ENCODE measurements at regions not wholly inside any gene's neighbourhood (a gene's known extent, or its start where the extent isn't known, plus 50 kb on each side); places are given as distances from the start of the nearest gene placed in this dataset.

DNA sequence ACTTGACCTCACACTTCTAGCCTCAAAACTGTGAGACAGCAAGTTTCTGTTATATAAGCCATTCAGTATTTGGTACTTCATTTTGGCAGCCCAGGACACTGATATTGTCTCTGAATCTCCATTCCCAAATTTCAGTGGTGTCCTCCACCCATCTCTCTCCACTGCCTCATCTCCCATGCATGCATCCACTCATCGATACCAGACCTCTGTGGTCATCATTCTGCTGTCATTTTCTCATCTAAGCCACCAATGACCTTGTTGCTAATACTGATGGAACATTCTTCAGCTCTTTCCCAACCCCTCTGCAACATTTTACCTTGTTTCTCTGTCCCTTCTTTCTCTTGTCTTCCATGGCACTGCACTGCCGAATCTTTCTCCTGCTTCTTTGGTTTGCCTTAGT lies 221.8 kb downstream of the SNX18 start:
- DNase-seq = no peak

DNA sequence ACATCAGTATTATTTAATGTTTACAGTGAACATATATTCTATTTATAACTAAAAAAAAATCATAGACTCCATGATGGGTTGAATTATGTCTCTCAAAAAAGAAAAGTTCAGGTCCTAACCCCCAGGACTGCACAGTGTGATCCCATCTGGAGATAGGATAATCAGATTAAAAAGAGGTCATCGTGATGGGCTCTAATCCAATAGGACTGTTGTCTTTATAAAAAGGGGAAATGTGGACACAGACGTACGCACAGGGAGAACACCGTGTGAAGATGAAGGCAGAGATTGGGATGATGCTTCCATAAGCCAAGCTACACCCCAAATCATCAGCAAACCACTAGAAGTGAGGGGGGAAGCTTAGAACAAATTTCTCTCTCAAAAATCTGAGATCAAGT lies 221.4 kb downstream of the SNX18 start:
- no peak for DNase-seq

DNA sequence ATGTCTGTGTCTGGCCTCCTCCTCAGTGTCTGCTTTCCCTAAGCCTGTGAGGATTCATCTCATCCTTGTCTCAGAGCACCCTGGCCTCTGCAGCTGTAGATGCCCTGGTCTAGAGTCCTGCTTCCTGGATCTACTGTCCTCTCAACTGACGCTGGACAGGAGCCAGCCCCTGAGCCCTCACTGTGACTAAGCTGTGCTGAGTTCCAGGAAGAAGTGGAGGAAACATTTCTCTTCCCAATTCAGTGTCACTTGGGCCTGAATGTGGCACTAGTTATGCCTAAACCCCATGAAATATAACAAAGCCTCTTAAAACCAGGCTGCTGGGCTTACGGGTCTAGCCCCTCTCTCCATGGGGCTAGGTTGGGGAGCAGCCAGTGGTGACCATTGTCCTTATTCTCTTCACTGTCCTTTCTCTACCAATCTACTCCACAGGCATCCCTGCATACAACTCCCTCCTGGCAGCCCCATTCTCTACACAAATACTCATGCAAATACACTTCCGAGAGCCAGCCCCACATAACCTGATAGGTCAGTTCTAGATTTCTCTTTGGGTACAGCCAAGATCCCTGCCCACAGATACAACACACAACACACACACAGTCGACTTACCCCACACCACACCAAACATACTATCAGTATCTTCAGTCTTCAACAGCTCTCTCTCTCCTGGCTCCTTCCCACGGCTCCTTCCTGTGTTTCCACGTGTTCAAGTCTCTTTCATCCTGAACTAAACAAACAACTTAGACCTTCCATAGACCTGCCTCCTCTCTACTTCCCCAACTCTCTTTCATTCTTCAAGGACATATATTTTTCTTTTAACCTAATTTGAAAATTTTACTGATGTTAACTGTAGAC lies 220.8 kb downstream of the SNX18 start:
- DNase-seq = no peak

DNA sequence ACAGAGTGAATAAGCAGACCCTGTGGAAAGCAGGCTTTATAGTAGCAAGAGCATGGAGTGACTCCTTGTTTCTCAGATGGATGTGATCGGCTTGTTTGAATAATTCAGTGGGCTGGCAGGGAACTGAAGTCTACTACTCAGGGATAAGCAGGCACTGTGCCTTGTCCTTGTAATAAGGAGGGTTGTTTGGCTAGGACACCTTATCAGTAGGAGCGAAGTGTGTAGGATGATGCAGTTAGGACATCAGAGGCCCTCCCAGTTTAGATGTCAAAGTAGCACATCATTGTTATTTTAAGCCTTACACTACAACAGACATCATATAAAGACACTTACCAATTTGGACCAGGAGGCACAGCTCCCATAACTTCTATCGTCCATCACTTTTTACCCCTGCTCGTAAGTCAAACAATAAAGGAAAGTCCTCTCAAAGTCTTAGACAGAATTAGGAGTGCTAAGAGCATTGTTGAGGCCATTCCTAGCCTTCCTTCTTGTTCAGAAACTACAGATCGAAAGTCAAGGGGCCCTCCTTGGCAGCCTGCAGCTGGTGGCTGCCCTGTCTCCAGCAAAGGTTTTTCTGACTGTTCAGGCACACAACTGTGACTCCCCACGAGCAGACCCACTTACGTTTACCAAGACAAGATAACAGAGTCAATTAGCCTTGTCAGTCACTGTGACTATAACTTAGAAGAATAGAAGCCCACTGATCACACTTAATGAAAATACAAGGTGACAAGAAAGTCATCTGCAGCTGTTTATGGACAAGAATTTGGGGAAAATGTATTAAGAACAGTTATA lies 218.6 kb downstream of the SNX18 start:
- no peak for DNase-seq

DNA sequence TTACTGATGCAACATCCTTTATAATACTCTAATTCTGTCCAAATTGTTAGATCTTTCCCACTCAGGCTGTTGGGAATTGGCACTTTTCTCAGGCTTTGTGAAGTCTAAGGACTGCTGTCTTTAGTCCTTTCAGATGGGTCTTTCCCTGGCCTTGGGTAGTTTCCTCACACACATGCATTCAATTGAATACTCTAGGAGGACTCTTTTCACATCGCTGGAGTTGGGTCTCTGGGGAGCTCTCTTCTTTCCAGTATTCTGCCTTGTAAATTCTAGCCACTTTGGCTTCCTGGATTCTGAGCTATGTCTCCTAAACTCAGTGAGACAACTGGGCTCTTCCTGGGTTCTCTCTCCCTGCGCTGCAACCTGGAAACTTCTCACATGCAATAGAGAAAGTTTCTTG lies 215.5 kb downstream of the SNX18 start:
- DNase-seq = no peak

DNA sequence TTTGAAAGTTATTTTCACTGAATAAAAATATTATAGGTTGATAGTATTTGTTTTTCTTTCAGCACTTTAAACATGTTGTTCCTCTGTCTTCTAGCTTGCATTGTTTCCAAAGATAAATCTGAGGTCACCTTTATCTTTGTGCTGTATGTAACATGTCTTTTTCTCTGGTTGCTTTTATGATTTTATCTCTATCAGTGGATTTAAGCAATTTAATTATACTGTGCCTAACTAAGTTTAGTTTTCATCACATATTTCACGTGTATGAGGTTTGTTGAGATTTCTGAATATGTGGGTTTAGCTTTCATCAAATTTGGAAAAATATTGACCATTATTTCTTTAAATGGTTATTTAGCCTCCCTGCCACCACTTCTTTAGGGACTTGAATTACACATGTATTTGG lies 214.5 kb downstream of the SNX18 start:
- DNase-seq = no peak

DNA sequence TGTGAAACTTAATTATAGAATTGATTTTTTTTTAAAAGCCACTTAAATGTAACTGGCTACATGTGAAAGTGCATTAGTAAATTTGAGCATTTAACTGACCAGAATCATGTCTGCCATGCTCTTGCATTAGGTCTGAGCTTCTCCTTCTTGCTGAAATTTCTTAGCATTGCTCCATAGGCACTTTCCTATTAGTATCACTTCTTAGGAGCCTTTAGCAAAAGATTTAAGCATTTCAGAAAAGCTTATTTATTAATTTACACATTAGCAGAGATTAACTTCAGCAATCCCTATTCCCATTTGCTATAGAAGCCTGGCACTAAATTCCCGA lies 211.0 kb downstream of the SNX18 start:
- no peak for DNase-seq

DNA sequence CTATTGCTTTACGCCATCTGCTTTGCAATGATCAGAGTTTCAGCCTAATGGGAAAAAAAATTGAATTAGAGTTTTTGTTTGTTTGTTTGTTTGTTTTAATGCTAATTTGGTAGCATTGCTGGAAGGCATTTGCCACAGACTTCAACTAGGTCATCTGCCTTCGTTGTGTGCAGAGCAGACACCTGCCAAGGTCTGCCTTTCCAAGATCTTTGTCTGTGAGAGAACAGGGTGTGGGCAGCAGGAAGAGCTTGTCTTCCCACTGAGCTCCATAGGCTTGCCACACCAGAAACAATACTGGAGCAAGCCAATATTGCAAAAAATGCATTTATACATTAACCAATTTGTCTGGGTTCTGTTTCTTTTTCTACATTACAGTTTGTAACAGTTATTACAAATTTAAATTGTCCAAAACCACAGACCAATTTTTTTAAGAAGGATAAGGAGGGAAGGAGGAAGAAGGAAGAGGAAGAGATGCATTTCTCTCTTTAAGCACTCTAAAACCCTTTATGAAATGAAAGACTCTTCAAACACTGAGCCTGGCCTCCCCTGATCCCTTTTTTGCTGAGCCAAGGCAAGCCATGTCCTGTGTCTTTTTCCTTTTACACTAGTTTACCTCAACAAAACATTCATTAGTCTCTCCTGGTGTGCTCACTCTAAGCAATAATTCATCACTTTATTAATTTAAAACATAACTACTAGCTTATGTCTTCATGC lies 210.5 kb downstream of the SNX18 start:
- no peak for DNase-seq

DNA sequence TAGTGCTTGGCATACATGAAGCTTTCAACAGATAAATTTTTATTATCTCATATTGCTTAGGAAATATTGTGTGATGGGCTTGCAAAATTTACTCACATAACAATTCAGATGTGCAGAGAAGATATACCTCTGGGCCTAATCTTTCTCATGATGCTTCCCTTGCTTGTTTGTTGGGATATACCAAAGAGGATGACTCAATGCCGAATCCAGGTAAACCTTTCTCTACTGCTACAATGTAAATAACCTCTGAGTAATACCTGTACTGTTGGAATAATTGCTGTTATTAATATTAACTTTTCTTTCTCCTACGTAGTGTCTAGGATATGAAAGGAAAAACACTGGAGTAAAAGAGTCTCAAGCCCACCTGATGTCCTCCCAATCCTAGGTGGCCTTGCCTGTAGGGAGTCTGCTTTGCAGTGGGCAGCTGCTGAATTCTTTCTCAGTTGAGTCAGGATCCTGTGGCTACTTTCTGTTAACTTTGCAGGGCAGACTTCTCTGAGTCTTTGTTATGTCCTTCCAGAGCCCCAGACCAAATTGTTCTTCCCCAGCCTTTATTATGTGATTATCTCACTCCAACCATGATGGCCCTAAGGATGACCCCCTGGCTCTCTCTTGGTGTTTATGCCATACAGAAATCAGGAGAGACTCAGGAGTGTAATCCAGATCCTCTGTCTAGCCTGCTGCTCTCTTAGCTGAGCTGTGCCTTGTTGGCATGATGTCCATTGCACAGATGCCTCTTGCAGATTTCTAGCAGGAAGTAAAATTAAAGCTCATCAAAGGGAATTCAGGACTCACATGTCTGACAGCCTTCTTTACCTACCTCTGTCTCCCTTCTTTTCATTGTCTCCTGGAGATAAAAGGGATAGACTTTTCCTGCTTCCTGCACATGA lies 208.1 kb downstream of the SNX18 start:
- DNase-seq = no peak

DNA sequence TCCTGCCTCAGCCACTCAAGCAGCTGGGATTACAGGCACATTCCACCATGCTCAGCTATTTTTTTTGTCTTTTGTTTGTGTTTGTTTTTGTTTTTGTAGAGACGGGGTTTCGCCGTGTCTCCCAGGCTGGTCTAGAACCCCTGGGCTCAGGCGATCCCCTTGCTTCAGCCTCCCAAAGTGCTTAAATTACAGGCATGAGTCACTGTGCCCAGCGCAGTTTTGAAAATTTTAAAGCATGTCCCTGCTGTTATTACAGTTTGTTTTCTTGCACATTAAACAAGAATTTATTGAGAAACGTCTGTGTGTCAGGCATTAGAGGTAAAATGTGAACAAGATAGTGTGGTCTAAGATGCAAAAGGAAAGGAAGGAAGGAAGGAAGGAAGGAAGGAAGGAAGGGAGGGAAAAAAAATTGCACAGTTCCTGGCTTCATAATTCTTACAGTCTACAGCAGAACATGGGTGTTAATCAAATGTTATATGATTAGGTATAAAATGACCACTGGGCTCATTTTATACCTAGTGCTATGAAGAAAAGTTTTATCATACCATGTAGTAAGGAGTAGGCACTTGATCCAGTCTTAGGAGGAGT lies 205.4 kb downstream of the SNX18 start:
- DNase-seq = no peak

DNA sequence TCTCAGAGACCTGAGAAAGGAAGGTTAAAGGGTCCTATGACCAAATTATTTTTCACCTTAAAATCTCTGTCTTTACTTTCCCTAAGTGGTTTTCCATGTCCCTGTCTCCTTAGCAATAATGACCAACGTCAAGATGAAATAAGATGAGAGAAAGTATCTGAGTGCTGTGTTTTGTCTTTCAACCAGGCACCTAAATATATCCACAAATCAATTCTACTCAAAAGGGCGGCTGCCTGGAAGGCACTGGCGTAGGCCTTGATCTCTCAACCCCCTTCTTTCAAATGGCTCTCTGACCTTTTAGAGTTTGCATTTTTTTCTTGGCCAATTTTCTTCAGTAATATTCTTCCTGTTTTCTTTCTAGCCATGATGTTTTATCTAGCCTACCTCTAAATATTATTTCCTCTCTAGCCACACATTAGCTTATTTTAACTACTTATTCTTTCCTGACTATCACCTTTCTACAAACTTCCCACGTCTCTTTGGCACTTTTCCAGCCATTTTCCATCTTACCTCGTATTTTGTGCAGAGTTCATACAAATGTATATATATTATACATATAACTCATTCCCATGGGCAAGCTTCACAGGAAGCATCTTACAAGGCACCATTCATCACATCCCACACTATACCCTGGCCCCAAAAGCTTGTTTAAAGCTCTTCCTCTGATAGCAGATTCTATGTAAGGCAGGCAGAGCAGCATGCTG lies 204.5 kb downstream of the SNX18 start:
- DNase-seq = no peak

DNA sequence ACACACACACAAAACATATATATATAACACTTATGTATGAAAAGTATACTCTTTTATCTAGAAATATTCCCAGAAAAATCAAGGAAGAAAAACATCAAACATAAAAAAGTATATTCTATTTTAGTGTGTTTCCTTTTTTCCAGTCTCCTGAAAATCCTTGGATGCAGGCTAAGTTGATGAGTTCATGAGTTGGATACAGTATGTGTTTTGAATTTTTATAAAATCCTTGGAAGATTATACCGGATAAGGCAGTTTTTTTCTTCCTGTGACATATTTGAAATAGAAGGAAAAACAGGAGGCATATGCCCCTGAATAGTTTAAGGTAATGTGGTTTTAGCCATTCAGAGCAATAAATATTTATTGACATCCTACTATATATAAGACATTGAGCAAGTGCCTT lies 203.6 kb downstream of the SNX18 start:
- no peak for DNase-seq

DNA sequence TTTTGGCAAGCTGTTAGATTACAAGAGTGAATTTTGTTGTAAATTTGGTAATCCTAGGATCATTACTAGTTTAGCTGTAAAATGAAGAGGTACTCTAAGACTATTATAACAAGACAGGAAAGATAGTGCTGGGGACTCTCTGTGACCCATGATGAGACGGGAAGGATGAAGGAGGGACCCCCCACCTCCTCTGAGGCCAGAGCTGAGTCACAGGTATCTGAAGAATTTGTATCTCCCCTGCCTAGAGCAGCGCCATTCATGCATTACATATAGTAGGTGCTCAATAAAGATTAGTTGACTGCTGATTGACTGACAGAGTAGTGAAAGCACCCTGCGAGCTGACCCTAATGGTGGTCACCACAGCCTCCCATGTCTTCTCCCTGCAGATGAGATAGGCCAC lies 202.8 kb downstream of the SNX18 start:
- no peak for DNase-seq

DNA sequence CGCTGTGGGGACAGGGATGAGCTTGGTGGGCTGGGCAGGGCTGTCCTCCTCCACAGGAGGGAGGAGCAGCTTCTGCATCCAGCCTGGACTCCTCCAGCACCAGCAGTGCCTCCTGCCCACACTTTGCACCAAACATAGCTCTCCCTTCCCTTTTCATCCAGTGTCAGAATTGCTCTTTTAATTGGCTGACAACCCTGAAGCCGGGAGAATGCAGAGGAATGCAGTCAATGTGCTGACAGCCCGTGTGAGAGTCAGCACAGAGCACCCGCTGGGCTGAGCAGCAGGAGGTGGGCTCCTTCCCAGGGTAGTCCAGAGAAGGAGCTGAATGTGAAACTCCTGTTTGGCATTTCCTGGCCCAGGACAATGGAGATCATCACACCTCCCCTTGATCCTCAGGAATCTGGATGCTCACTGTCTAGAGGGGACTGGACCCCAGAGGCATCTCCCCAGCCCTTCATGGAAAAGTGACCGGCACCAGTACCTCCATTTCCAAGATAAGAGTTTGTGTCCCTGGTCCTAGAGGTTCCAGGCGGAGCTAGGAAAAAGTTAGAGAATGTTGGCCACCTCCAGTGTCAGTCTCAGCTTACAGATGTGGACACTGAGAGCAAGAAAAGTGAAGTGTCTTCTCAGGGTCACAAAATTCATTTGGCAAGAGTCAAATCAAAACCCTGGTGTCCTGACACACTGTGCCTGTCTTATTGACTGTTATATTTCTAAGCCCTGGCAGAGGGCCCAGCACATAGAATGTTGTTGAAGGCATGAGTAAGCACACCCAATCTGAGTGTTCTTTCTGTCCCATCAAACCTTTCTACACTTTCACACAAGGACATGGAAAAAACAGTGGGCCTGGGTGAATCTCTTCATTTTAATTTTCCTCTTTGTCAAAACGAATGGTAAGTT lies 202.1 kb downstream of the SNX18 start:
- peak; percentile 25 for DNase-seq

DNA sequence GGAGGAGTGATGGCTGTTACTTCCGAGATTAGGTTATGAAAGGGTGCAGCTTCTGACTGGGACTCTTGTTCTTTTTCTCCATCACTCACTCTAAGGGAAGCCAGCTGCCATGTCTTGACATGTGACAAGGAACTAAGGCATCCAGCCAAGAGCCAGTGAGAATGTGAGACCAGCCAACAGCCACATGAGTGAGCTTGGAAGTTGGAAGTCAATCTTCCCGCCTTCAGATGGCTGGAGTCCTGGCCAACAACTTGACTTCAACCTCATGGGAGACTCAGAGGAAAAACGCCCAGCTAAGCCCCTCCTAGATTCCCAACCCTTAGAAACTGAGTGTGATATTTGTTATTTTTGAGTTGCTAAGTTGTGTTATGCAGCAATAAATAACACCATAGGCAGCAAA lies 201.1 kb downstream of the SNX18 start:
- DNase-seq = no peak

DNA sequence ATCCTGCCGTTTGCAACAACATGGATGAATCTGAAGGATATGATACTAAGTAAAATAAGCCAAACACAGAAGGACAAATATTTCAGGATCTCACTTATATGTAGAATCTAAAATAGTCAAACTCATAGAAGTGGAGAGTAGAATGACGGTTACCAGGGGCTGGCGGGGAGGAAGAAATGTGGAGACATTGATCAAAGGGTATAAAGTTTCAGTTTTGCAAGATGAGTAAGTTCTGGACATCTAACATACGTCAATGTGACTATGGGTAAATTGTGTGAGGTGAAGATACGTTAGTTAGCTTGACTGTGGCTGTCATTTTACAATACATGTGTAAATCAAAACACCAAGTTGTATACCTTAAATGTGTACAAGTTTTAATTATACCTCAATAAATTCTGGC lies 200.3 kb downstream of the SNX18 start:
- DNase-seq = no peak

DNA sequence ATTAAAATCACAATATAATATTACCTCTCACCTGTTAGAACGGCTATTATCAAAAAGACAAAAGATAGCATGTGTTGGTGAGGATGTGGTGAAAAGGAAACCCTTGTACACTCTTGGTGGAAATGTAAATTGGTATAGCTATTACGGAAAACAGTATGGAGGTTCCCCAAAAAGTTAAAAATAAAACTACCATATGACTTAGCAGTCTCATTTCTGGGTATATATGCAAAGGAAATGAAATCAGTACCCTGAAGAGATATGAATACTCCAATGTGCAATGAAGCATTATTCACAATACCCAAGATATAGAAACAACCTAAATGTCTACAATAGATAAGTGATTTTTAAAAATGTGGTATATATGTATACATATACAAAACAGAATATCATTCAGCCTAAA lies 199.9 kb downstream of the SNX18 start:
- no peak for DNase-seq

DNA sequence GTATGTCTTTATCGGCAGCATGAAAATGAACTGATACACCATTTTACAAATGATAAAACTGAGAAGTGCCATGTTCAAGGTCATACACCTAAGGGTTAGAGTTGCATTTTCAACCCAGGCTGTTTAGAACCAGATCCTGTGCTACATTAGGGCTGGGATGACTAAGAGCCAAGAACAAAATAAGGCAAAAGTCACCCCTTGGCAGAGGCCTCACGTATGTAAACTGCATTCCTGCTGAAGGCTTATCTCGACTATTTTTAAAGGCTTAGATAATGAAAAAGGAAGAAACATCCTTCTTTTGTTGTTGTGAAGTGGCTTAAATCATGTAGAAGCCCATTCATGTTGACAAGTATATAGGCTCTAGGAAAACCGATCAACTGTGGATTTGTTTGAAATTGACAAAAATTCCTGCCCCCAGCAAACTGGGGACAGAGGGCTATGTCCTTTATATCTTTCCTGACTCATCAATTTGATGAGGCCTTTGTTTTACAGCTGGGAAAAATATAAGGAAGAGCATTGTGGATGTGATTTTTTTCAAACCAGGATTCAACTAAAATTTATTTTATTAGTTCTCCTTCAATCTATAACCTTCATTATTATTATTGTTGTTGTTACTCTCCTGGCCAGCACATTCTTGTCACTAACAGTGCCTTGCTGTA lies 196.5 kb downstream of the SNX18 start:
- DNase-seq = no peak

DNA sequence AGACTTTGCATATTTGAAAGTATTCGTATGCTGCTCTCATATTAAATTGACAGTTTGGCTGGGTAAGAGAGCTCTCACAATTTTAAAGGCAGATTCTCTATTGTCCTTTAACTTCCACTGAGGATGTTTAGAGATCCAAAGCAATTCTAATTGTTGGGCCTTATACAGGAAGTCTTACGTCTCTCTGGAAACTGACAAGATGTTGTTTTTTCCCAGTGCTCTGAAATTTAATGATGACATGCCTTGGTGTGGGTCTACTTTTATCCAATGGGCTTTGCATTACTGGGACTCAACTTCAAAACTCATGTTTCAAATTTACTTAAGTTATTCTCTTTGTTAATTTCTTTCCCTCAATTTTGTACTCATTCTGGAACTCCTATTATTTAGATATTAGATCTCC lies 191.5 kb downstream of the SNX18 start:
- no peak for DNase-seq

DNA sequence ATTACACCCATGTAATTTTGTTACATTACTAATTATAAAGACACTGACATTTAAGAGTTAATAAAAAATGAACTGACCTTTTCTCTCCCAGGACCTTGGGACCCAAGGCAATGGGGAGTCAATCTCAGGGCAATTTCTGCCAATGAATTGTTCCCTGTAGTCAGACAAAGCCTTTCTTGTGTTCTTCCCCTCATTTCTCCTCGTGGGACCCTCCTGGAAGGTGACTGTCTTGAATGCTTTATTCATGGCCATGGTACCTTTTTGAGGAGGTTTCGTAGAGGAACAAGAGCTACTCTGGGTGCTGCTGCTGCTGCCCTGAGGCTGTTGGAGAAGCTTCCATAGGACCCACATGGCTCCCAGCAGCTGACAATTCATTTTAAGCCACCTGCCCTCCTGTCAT lies 190.3 kb downstream of the SNX18 start:
- no peak for DNase-seq

All from 8988T (cell line).